Loucy (cell line): ENCODE measurements at regions not wholly inside any gene's neighbourhood (a gene's known extent, or its start where the extent isn't known, plus 50 kb on each side); places are given as distances from the start of the nearest gene placed in this dataset.

ENCODE experiments used
- CTCF ChIP-seq: fragments of 200-600 bp; sonication (generic); conservative IDR thresholded peaks from 2 replicates; pipeline ENCODE4 v1.5.1; 2014; ENCODE audit warnings: mild to moderate bottlenecking, antibody characterized with exemption, low read length
- EZH2phosphoT487 ChIP-seq: fragments of 200-600 bp; IDR thresholded peaks from 2 replicates; pipeline ENCODE4 v1.6.1; 2018; ENCODE audit warnings: antibody characterized with exemption, mild to moderate bottlenecking, moderate library complexity, borderline replicate concordance

- TF ChIP-seq CTCF = no peak
- no peak for TF ChIP-seq EZH2phosphoT487
Observed at GRCh38 chr7:53520841-53521240, 485.4 kb downstream of the POM121L12 start.
